B cell (primary cell): ENCODE measurements at regions not wholly inside any gene's neighbourhood (a gene's known extent, or its start where the extent isn't known, plus 50 kb on each side); places are given as distances from the start of the nearest gene placed in this dataset.

Experiments used
- ATAC-seq: fragments of 200-7000 bp; cut with Tn5 transposase; one replicate; pipeline ENCODE4 v1.10.0; 2021; ENCODE audit warnings: low read depth, mild to moderate bottlenecking, moderate number of reproducible peaks, moderate library complexity
- CTCF ChIA-PET: fragments of 350-600 bp; sonication (Branson Sonifier 250); formaldehyde crosslinking; loops from one replicate; lab custom pipeline; 2021; ENCODE audit warnings: antibody characterized with exemption, inconsistent platforms; lab: Charles Lee
- POLR2A ChIA-PET: fragments of 350-600 bp; sonication (Branson Sonifier 250); formaldehyde crosslinking; loops from one replicate; lab custom pipeline; 2021; ENCODE audit warnings: antibody characterized with exemption; lab: Charles Lee
- DNase-seq: peaks from one replicate; pipeline ENCODE4 v3.0.0; 2013
- H2AFZ ChIP-seq: 2 replicates; pipeline ENCODE4 v1.6.1; 2012; ENCODE audit warnings: mild to moderate bottlenecking, low read depth, low read length; ENCODE audit not compliant: insufficient read depth, poor library complexity, severe bottlenecking
- H3K27ac ChIP-seq, 2 donors: 1 replicate in 1 of 2; 2 replicates in 1 of 2; pipeline ENCODE4 v1.5.1; 2012 to 2013; ENCODE audit warnings: low read length in 2 of 2, mild to moderate bottlenecking in 2 of 2, moderate library complexity in 1 of 2
- H3K27me3 ChIP-seq, 4 experiments: fragments of 200-600 bp in 1 of 4; sonication (generic) in 1 of 4; replicated peaks in 1 of 4; 1 replicate in 2 of 4; 2 replicates in 2 of 4; pipeline versions ENCODE4 v1.6.1 to v1.7.0; 2013 to 2016; ENCODE audit warnings: low read length in 3 of 4, mild to moderate bottlenecking in 2 of 4, mixed read lengths in 1 of 4, moderate library complexity in 1 of 4; ENCODE audit not compliant: insufficient read depth in 4 of 4, control insufficient read depth in 3 of 4; ENCODE audit errors: control extremely low read depth in 1 of 4
- H3K36me3 ChIP-seq, 2 experiments: replicated peaks in 1 of 2; 1 replicate in 1 of 2; 2 replicates in 1 of 2; pipeline versions ENCODE4 v1.6.1 to v1.7.1; 2013; ENCODE audit warnings: low read length in 1 of 2; ENCODE audit not compliant: insufficient read depth in 2 of 2, control insufficient read depth in 1 of 2; ENCODE audit errors: control extremely low read depth in 1 of 2, extremely low read depth in 1 of 2
- H3K4me1 ChIP-seq, 2 donors: fragments of 200-600 bp in 1 of 2; sonication (generic) in 1 of 2; 1 replicate in 1 of 2; 2 replicates in 1 of 2; pipeline versions ENCODE4 v1.5.1 to v1.6.1; 2013 to 2017; ENCODE audit warnings: low read length in 2 of 2; ENCODE audit not compliant: control insufficient read depth in 2 of 2, insufficient read depth in 2 of 2
- H3K4me2 ChIP-seq: replicated peaks from 2 replicates; pipeline ENCODE3; 2012; ENCODE audit warnings: mild to moderate bottlenecking, low read depth, low read length; ENCODE audit not compliant: poor library complexity, severe bottlenecking
- H3K4me3 ChIP-seq, 5 experiments: fragments of 200-600 bp in 1 of 5; sonication (generic) in 1 of 5; 1 replicate in 3 of 5; 2 replicates in 2 of 5; pipeline versions ENCODE4 v1.5.1 to v1.7.0; 2011 to 2016; ENCODE audit warnings: low read length in 4 of 5, mild to moderate bottlenecking in 4 of 5, low read depth in 2 of 5, control low read depth in 1 of 5, moderate library complexity in 1 of 5; ENCODE audit not compliant: insufficient read depth in 1 of 5; ENCODE audit errors: control extremely low read depth in 1 of 5, extremely low read depth in 1 of 5
- H3K79me2 ChIP-seq: fragments of 200-600 bp; sonication (generic); one replicate; pipeline ENCODE4 v1.6.0; 2016; ENCODE audit warnings: low read length; ENCODE audit not compliant: control insufficient read depth, insufficient read depth
- H3K9ac ChIP-seq: fragments of 200-600 bp; sonication (generic); 2 replicates; pipeline ENCODE4 v1.6.1; 2017; ENCODE audit warnings: mild to moderate bottlenecking, low read length, moderate library complexity
- H3K9me3 ChIP-seq, 3 donors: one replicate each; pipeline versions ENCODE4 v1.6.1 to v1.7.1; 2013; ENCODE audit warnings: low read length in 2 of 3; ENCODE audit not compliant: control insufficient read depth in 2 of 3, insufficient read depth in 1 of 3; ENCODE audit errors: control extremely low read depth in 1 of 3
- H4K20me1 ChIP-seq: 2 replicates; pipeline ENCODE4 v1.6.0; 2012; ENCODE audit warnings: mild to moderate bottlenecking, low read length; ENCODE audit not compliant: insufficient read depth, control insufficient read depth, poor library complexity, severe bottlenecking
- H3K27ac Mint-ChIP-seq: one replicate; pipeline ENCODE4 v1.8.0; 2021; ENCODE audit warnings: mixed read lengths
- H3K27me3 Mint-ChIP-seq: one replicate; pipeline ENCODE4 v1.8.0; 2021; ENCODE audit warnings: mixed read lengths
- H3K4me1 Mint-ChIP-seq: one replicate; pipeline ENCODE4 v1.8.0; 2021; ENCODE audit warnings: mixed read lengths
- H3K4me3 Mint-ChIP-seq: one replicate; pipeline ENCODE4 v1.8.0; 2021; ENCODE audit warnings: mixed read lengths
- H3K9me3 Mint-ChIP-seq: one replicate; pipeline ENCODE4 v1.8.0; 2022; ENCODE audit warnings: mixed read lengths; ENCODE audit not compliant: insufficient read depth
- EZH2 ChIP-seq: IDR thresholded peaks from 2 replicates; pipeline ENCODE4 v1.6.1; 2012; ENCODE audit warnings: borderline replicate concordance, low read depth, mild to moderate bottlenecking, moderate library complexity, low read length; ENCODE audit not compliant: insufficient read depth, poor library complexity, severe bottlenecking
- WGBS: methylation state at CpG from one replicate; pipeline ENCODE4 v1.1.5; 2013; ENCODE audit warnings: missing lambda C conversion rate; ENCODE audit not compliant: insufficient coverage; 5-methylcytosine and 5-hydroxymethylcytosine counted together
- intact Hi-C: fragments of 100-400 bp; cut with micrococcal nuclease; formaldehyde crosslinking; loops from one replicate; pipeline ENCODE4 v1.10.0; 2022
- TF ChIP-seq, protein P1 (sequence below): fragments of 200-600 bp; IDR thresholded peaks from one replicate; pipeline ENCODE4 v1.8.0; 2022; ENCODE audit warnings: antibody characterized with exemption, mild to moderate bottlenecking

- POLR2A ChIA-PET, result no interaction called here
- no peak overlapping the region for H3K9ac ChIP-seq
- no CpG with 5 or more reads among the region's 3 CpGs for WGBS
- ATAC-seq, result no peak
- H3K9me3 ChIP-seq, result peaks cover 0 to 2% (median 0%) of the 10 kb centered on the region in 3 donors
- no peaks in the 10 kb centered on the region for H3K27me3 Mint-ChIP-seq
- no peak overlapping the region for H2AFZ ChIP-seq
- H3K9me3 Mint-ChIP-seq, result peaks cover 2% of the 10 kb centered on the region
- no peaks in the 10 kb centered on the region for H3K4me1 ChIP-seq
- H3K36me3 ChIP-seq, result no peaks in the 10 kb centered on the region
- no peak overlapping the region for H3K27ac ChIP-seq
- TF ChIP-seq EZH2, result no peak
- TF ChIP-seq, protein P1, sequence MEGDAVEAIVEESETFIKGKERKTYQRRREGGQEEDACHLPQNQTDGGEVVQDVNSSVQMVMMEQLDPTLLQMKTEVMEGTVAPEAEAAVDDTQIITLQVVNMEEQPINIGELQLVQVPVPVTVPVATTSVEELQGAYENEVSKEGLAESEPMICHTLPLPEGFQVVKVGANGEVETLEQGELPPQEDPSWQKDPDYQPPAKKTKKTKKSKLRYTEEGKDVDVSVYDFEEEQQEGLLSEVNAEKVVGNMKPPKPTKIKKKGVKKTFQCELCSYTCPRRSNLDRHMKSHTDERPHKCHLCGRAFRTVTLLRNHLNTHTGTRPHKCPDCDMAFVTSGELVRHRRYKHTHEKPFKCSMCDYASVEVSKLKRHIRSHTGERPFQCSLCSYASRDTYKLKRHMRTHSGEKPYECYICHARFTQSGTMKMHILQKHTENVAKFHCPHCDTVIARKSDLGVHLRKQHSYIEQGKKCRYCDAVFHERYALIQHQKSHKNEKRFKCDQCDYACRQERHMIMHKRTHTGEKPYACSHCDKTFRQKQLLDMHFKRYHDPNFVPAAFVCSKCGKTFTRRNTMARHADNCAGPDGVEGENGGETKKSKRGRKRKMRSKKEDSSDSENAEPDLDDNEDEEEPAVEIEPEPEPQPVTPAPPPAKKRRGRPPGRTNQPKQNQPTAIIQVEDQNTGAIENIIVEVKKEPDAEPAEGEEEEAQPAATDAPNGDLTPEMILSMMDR, result no peak
- CTCF ChIA-PET, result no interaction called here
- no peak overlapping the region for H3K4me3 Mint-ChIP-seq
- no peak overlapping the region for H3K4me2 ChIP-seq
- H3K79me2 ChIP-seq, result no peaks in the 10 kb centered on the region
- H3K4me3 ChIP-seq, result no peak overlapping the region
- H4K20me1 ChIP-seq, result no peaks in the 10 kb centered on the region
- no peak overlapping the region for H3K27ac Mint-ChIP-seq
- no peak for DNase-seq
- H3K4me1 Mint-ChIP-seq, result no peaks in the 10 kb centered on the region
- no peaks in the 10 kb centered on the region for H3K27me3 ChIP-seq
- intact Hi-C loops, result no loop called here
Measured at GRCh38 chr18:65610939-65611338, 139.9 kb upstream of the CDH7 start.

DNA sequence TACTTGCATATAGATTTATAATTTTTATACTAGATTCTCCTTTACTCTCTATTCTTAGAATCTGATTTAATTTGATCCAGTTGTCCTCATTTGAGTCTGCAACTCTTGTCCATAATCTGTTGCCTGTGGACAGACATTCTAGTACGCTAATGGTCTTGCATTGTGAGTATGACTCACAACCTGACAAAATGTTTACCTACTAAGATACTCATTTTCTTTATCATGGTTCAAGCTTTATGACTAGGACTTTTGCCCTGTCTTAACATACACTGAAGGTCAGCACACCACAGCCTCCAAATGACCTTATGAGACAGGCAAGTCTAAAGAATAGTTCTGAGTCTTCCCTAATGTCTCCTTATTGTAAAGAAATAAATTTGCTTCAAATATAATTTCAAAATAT lies 142.3 kb upstream of the CDH7 start:
- Histone ChIP-seq H3K36me3 (no peaks in the 10 kb centered on the region), H3K4me2 (no peak overlapping the region), H3K27me3 (no peaks in the 10 kb centered on the region), H2AFZ (no peak overlapping the region), H3K9ac (no peak overlapping the region), H3K27ac (no peak overlapping the region), H3K4me3 (no peak overlapping the region), H3K4me1 (no peaks in the 10 kb centered on the region), H4K20me1 (no peaks in the 10 kb centered on the region), H3K79me2 (no peaks in the 10 kb centered on the region), H3K9me3 (peaks cover 0 to 2% (median 0%) of the 10 kb centered on the region in 3 donors)
- TF ChIP-seq EZH2, result no peak
- TF ChIP-seq, protein P1, result no peak
- no peak overlapping the region for H3K27ac Mint-ChIP-seq
- DNase-seq (no peak), ATAC-seq (no peak)
- POLR2A ChIA-PET, result no interaction called here
- H3K4me3 Mint-ChIP-seq, result no peak overlapping the region
- CTCF ChIA-PET, result no interaction called here
- intact Hi-C loops, result no loop called here
- H3K9me3 Mint-ChIP-seq, result peaks cover 2% of the 10 kb centered on the region
- WGBS, result no CpG with 5 or more reads among the region's 1 CpG
- no peaks in the 10 kb centered on the region for H3K27me3 Mint-ChIP-seq
- no peaks in the 10 kb centered on the region for H3K4me1 Mint-ChIP-seq
